ENCODE measurements at regions not wholly inside any gene's neighbourhood (a gene's known extent, or its start where the extent isn't known, plus 50 kb on each side); places are given as distances from the start of the nearest gene placed in this dataset.

GRCh38 chr6:62940848-62941247 is 270.4 kb upstream of the FKBP1C start:
- peaks cover 2% of the 10 kb centered on the region; the same call in 1 of the 2 replicates for H3K36me3 Mint-ChIP-seq
- no peak for TF ChIP-seq ETV6 (CRISPR knock-in tag; IDR thresholded peaks at IDR 0.05)
- TF ChIP-seq ATF2 (CRISPR knock-in tag; IDR thresholded peaks at IDR 0.05; ENCODE audit: borderline replicate concordance, low read depth): no peak
- TF ChIP-seq ZNF121 (CRISPR knock-in tag; IDR thresholded peaks at IDR 0.05): no peak
- TF ChIP-seq AR (CRISPR knock-in tag; IDR thresholded peaks at IDR 0.05): no peak
- no peak for TF ChIP-seq TEAD4 (CRISPR knock-in tag; IDR thresholded peaks at IDR 0.05)
- TF ChIP-seq MYBL2 (CRISPR knock-in tag; IDR thresholded peaks at IDR 0.05): no peak
- no peak for TF ChIP-seq MLX (CRISPR knock-in tag; IDR thresholded peaks at IDR 0.05)
- POLR2A ChIA-PET: no interaction called here
- ATAC-seq (no peak), DNase-seq (ENCODE audit: low spot score) (no peak)
- CTCF ChIA-PET: no interaction called here
- no peak overlapping the region for H3K4me3 Mint-ChIP-seq
- no peaks in the 10 kb centered on the region for H3K4me1 Mint-ChIP-seq
- peaks cover 8% of the 10 kb centered on the region for H3K9me3 Mint-ChIP-seq
- H3K27ac Mint-ChIP-seq: no peak overlapping the region
- H3K27me3 Mint-ChIP-seq (ENCODE audit: low read depth): no peaks in the 10 kb centered on the region

GRCh38 chr6:62942000-62942399 is 269.3 kb upstream of the FKBP1C start:
- POLR2A ChIA-PET: no interaction called here
- Mint-ChIP-seq H3K36me3 (peaks cover 2% of the 10 kb centered on the region; the same call in 1 of the 2 replicates), H3K9me3 (peaks cover 7% of the 10 kb centered on the region; the same call in 1 of the 2 replicates), H3K4me1 (no peaks in the 10 kb centered on the region), H3K4me3 (no peak overlapping the region), H3K27me3 (ENCODE audit: low read depth) (no peaks in the 10 kb centered on the region), H3K27ac (no peak overlapping the region)
- CTCF ChIA-PET: no interaction called here
- ATAC-seq: no peak
- DNase-seq (ENCODE audit: low spot score): no peak
- TF ChIP-seq JUN (CRISPR knock-in tag; IDR thresholded peaks at IDR 0.05): no peak
- TF ChIP-seq SP1 (CRISPR knock-in tag; conservative IDR thresholded peaks at IDR 0.05): no peak
- no peak for TF ChIP-seq SOX15 (CRISPR knock-in tag; IDR thresholded peaks at IDR 0.05)
- TF ChIP-seq FOXP4 (CRISPR knock-in tag; IDR thresholded peaks at IDR 0.05): no peak
- no peak for TF ChIP-seq ZNF121 (CRISPR knock-in tag; IDR thresholded peaks at IDR 0.05)
- no peak for TF ChIP-seq MAX (CRISPR knock-in tag; IDR thresholded peaks at IDR 0.05)
- no peak for TF ChIP-seq NR1H2 (CRISPR knock-in tag; IDR thresholded peaks at IDR 0.05)
- no peak for TF ChIP-seq IRF1 (CRISPR knock-in tag; IDR thresholded peaks at IDR 0.05)
- no peak for TF ChIP-seq AR (CRISPR knock-in tag; IDR thresholded peaks at IDR 0.05)
- no peak for TF ChIP-seq IRF2 (CRISPR knock-in tag; IDR thresholded peaks at IDR 0.05; ENCODE audit: borderline replicate concordance, low read depth)
- no peak for TF ChIP-seq CTCF (IDR thresholded peaks at IDR 0.05)
- no peak for TF ChIP-seq ZNF317 (CRISPR knock-in tag; IDR thresholded peaks at IDR 0.05; ENCODE audit: borderline replicate concordance, low read depth)
- TF ChIP-seq RORB (CRISPR knock-in tag; IDR thresholded peaks at IDR 0.05): no peak
- no peak for TF ChIP-seq GABPB1 (CRISPR knock-in tag; IDR thresholded peaks at IDR 0.05)
- TF ChIP-seq E2F5 (CRISPR knock-in tag; IDR thresholded peaks at IDR 0.05): no peak
